NOMO-1 treated with DMSO at 0.1 percent for 48 hours (cell line): ENCODE measurements at regions not wholly inside any gene's neighbourhood (a gene's known extent, or its start where the extent isn't known, plus 50 kb on each side); places are given as distances from the start of the nearest gene placed in this dataset.

Experiments used
- DNase-seq: peaks from one replicate; lab custom pipeline; 2025; ENCODE audit not compliant: unreplicated experiment; lab: John Stamatoyannopoulos, UW

GRCh38 chr1:184215274-184215925 lies 163.9 kb downstream of the TSEN15 start:
- no peak for DNase-seq

DNA sequence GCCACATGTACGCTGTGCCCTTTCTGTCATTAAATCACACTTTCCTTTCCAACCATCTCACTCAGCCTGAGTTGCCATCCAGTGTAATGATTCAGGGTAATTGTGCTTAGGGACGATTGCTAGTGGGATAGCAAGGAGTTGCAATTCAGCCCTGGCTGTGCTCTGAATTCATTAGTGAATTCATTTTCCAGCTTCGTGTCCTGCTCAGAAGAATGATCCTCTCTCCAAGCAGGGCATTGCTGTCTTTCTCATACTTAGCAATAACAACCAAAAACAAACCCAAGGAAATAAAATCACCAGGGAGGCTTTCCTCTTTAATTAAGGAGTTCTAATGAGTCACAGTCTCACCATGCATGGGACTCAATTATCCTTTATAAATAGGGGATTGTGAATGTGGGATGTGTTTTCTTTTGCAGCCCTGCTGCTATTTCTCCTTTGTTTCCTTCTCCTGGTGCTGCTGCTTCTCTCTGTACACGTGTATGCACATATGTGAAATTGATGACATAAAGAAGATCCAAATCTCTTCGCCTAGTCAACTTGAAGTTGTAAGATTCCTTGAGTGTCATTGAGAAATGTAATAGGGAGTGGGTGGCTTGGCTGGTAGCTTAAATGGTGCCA lies 167.0 kb downstream of the TSEN15 start:
- no peak for DNase-seq

GRCh38 chr1:184219414-184219813 lies 167.4 kb upstream of the C1orf21 start:
- DNase-seq = no peak

DNA sequence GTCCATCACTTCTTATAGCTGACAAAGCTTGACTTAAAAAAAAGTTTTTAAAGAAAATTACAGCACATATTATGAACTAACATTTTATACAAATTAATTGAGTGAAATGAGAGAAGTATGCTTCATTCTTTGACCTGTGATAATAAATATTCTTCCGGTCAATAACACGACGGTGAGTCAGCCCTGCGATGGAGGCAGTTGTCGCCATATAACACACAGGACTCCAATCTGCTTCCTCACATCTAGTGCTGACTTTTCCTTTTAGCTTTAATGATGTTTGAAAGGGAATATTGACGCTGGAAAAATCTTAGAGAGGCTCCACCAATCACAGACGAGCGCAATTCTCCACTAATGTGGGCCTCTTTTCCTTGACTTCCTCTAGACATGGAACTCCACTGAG lies 166.9 kb upstream of the C1orf21 start:
- no peak for DNase-seq

- no peak for DNase-seq
These were observed 165.7 kb upstream of the C1orf21 start for GRCh38 chr1:184221087-184221486.

- peak; percentile 47 for DNase-seq
These were observed 164.2 kb upstream of the C1orf21 start for GRCh38 chr1:184222652-184223052.

- DNase-seq = no peak
These were observed 163.6 kb upstream of the C1orf21 start for GRCh38 chr1:184223216-184223615.

GRCh38 chr1:184225283-184226099 lies 161.3 kb upstream of the C1orf21 start:
- no peak for DNase-seq

- DNase-seq = no peak
These were observed 160.7 kb upstream of the C1orf21 start for GRCh38 chr1:184226100-184226487.

GRCh38 chr1:184228558-184228957 lies 158.3 kb upstream of the C1orf21 start:
- no peak for DNase-seq

DNA sequence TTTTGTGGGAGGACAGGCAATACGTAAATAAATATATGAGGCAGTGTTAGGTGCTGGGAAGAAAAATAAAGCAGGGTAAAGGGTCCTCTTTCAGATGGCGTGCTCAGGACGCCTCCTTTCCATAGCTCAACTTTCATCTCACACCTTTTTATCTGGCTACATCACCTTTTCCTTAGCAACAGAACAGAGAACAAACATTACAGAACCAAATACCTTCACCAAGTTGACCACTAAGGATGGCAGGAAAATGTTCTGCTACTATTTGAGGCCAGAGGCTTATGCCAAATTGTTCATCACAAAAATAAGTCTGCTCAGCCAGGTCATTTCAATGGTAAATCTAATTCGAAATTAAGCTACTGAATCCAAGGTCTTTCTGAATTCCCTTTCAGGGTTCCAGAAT lies 149.2 kb upstream of the C1orf21 start:
- DNase-seq = no peak

DNA sequence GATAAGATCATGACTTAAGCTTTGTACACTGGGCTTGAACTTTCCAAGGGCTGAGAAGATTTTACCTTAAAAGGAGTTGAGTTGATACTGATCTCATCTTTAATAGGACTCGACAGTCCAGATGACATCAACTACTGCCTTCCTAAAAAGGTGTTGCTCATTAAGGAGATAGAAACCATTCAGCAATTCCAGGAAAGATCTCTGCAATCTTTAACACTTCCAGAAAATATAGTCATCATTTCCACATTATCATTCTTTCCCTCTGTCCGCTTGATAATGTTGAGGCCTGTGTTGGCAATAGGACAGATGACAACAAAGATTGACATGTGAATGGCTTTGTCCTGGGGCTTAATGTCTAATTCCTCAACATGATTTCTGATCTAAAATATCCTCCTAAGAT lies 145.4 kb upstream of the C1orf21 start:
- DNase-seq = no peak

GRCh38 chr1:184242507-184242943 lies 144.3 kb upstream of the C1orf21 start:
- no peak for DNase-seq

DNA sequence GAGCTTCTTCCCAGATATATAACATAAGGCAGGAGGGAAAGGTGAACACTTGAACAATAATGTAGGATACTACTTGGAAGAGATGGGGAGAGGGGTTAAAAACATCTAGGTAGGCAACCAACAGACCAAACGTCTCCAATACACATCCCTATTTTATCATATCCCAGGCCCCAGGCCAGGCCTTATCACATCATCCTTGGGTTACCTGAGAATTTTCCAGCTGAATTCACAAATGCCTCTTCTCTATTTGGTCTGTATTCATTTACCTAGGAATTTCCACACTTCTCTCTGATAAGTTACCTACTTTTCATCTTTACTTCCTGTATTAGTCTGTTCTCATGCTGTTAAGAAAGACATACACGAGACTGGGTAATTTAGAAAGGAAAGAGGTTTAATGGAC lies 141.9 kb upstream of the C1orf21 start:
- DNase-seq = no peak

DNA sequence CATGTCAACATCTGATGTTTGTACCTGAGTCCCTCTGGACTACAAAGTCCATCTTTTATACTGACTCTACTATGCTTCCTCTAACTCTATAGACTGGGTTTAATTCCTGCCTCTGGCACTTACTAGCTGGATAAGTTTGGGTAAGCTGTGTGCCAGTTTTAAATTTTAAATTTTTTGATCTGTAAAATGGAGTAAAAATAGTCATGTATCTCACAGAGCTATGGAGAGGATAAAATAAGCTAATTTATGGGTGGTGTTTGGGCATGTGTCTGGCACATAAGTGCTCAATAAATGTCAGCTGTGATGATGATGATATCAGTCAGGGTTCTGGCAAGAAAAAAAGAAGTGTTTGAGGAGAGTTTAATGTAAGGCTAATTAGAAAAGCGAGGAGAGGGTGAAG lies 139.2 kb upstream of the C1orf21 start:
- DNase-seq = no peak

GRCh38 chr1:184253921-184254320 lies 132.9 kb upstream of the C1orf21 start:
- no peak for DNase-seq

DNA sequence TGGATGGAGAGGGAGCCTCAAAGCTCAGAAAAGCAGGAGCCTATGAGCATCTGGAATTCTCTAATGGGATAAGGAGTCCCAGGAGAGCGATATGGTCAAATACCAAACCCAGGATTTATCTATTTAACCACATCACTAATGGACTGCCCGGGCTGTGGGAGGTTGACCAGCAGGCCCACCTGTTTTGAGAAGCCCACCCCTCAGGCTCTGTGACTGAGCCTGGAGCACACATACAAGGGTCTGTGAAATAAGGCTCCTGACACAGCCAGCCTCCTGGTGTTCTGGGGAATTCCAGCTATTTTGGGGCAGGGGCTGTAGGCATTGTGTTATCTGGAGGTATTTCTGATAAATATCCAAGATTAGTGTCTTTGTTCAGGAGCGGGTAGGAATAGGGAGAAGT lies 132.0 kb upstream of the C1orf21 start:
- no peak for DNase-seq

GRCh38 chr1:184255560-184255959 lies 131.3 kb upstream of the C1orf21 start:
- DNase-seq = no peak

- DNase-seq = no peak
These were observed 129.0 kb upstream of the C1orf21 start for GRCh38 chr1:184257873-184258272.

DNA sequence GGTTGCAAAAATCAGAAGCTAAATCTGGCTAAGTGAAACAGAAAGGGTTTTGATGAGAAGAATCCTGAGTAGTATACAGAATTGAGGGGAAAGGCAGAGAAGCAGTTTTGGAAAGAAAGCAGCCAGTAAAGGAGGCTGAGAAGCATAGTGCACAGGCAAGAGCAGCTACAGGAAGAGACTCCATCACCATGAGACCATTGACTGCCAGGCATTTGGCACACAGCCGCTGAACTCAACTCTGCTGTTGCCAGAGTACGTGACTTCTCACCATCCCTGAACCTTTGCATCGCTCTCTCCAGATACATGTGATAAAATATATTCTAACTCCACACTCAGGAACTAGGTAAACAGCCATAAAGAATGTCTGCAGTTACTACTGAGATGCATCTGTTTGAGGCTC lies 128.3 kb upstream of the C1orf21 start:
- DNase-seq = no peak

DNA sequence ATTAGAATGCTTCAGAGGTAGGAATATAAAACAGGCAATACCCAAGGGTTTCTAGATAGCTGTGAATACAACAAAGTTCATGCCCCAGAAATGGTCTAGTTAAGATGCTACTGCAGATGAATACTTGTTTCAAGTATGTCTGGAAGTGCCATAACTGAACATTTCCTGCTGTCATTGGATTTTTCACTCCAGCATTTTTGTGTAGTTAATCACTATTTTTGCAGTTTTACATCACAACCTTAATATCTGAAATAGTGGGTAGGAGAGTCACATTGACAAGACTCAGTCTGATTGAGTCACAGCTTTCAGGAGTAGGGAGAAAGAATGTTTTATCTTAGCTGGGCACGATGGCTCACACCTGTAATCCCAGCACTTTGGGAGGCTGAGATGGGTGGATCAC lies 126.4 kb upstream of the C1orf21 start:
- DNase-seq = no peak

GRCh38 chr1:184262109-184262508 lies 124.7 kb upstream of the C1orf21 start:
- no peak for DNase-seq
